C4-2B (cell line): ENCODE measurements at regions not wholly inside any gene's neighbourhood (a gene's known extent, or its start where the extent isn't known, plus 50 kb on each side); places are given as distances from the start of the nearest gene placed in this dataset.
"Not testable (repeated sequence)": the region's sequence is repeated elsewhere in the genome, so short reads cannot be mapped to it uniquely, and the experiment has no call there.

ENCODE experiments used
- H3K27ac ChIP-seq: fragments of 450-650 bp; 2 replicates; pipeline ENCODE4 v1.5.1; 2017
- ZFX ChIP-seq: fragments of 450-650 bp; IDR thresholded peaks from 2 replicates; pipeline ENCODE4 v1.6.1; 2017
- TF ChIP-seq, protein P1 (sequence below): fragments of 450-650 bp; conservative IDR thresholded peaks from 2 replicates; pipeline ENCODE4 v1.5.1; 2017; ENCODE audit warnings: mild to moderate bottlenecking

DNA sequence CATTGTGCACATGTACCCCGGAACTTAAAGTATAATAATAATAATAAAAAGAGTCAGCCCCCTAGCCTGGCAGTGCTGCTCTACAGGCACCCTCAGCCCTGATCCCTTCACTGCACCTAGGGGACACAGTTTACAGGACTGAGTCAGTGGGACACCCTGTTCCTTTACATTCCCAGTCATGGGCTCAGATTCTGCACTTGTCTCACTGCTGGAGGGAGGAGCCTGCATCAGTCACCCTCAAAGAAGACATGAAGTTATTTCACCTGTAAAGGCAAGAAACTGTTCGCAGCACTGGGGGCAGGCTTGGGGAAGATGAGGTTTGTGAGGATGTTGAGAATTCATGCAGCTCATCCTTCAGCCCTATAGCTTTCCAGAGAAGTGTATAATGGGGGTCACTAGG is 50.7 kb upstream of the VPREB1 start:
- TF ChIP-seq, protein P1, sequence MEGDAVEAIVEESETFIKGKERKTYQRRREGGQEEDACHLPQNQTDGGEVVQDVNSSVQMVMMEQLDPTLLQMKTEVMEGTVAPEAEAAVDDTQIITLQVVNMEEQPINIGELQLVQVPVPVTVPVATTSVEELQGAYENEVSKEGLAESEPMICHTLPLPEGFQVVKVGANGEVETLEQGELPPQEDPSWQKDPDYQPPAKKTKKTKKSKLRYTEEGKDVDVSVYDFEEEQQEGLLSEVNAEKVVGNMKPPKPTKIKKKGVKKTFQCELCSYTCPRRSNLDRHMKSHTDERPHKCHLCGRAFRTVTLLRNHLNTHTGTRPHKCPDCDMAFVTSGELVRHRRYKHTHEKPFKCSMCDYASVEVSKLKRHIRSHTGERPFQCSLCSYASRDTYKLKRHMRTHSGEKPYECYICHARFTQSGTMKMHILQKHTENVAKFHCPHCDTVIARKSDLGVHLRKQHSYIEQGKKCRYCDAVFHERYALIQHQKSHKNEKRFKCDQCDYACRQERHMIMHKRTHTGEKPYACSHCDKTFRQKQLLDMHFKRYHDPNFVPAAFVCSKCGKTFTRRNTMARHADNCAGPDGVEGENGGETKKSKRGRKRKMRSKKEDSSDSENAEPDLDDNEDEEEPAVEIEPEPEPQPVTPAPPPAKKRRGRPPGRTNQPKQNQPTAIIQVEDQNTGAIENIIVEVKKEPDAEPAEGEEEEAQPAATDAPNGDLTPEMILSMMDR: no peak
- TF ChIP-seq ZFX: no peak
- no peak overlapping the region for H3K27ac ChIP-seq

DNA sequence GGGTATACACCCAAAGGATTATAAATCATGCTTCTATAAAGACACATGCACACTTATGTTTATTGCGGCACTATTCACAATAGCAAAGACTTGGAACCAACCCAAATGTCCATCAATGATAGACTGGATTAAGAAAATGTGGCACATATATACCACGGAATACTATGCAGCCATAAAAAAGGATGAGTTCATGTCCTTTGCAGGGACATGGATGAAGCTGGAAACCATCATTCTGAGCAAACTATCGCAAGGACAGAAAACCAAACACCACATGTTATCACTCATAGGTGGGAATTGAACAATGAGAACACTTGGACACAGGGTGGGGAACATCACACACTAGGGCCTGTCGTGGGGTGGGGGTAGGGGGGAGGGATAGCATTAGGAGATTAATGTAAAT is 51.1 kb upstream of the VPREB1 start:
- not testable (repeated sequence) for H3K27ac ChIP-seq

DNA sequence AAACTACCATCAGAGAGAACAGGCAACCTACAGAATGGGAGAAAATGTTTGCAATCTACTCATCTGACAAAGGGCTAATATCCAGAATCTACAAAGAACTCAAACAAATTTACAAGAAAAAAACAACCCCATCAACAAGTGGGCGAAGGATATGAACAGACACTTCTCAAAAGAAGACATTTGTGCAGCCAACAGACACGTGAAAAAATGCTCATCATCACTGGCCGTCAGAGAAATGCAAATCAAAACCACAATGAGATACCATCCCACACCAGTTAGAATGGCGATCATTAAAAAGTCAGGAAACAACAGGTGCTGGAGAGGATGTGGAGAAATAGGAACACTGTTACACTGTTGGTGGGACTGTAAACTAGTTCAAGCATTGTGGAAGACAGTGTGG is 51.6 kb upstream of the VPREB1 start:
- H3K27ac ChIP-seq: not testable (repeated sequence)

DNA sequence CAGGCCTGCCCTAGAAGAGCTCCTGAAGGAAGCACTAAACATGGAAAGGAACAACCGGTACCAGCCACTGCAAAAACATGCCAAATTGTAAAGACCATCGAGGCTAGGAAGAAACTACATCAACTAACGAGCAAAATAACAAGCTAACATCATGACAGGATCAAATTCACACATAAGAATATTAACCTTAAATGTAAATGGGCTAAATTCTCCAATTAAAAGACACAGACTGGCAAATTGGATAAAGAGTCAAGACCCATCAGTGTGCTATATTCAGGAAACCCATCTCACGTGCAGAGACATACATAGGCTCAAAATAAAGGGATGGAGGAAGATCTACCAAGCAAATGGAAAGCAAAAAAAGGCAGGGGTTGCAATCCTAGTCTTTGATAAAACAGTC is 54.8 kb upstream of the VPREB1 start:
- H3K27ac ChIP-seq: not testable (repeated sequence)

DNA sequence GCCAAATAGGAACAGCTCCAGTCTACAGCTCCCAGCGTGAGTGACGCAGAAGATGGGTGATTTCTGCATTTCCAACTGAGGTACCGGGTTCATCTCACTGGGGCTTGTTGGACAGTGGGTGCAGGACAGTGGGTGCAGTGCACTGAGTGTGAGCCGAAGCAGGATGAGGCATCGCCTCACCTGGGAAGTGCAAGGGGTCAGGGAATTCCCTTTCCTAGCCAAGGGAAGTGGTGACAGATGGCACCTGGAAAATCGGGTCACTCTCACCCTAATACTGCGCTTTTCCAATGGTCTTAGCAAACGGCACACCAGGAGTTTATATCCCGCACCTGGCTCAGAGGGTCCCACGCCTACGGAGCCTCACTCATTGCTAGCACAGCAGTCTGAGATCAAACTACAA is 56.7 kb upstream of the VPREB1 start:
- H3K27ac ChIP-seq: not testable (repeated sequence)

DNA sequence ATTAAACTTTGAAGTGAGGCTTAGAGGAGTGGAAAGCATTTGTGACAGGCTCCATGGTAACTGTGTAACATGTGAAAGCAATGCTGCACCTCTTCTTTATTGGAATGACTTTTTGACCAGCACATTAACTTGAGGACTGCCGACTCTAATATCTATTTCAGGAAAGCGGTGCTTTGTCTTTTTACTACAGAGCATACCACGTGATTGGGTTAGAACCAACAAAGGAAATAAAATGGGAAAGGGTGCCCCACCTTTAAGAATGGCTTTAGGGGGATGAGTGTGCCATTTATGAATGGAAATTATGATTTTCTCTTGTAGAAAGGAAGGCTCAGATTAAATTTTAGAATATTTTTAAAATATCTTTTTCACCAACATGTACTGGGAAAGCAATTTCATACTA is 57.3 kb upstream of the VPREB1 start:
- H3K27ac ChIP-seq: no peak overlapping the region
- TF ChIP-seq ZFX: no peak
- TF ChIP-seq, protein P1: no peak

DNA sequence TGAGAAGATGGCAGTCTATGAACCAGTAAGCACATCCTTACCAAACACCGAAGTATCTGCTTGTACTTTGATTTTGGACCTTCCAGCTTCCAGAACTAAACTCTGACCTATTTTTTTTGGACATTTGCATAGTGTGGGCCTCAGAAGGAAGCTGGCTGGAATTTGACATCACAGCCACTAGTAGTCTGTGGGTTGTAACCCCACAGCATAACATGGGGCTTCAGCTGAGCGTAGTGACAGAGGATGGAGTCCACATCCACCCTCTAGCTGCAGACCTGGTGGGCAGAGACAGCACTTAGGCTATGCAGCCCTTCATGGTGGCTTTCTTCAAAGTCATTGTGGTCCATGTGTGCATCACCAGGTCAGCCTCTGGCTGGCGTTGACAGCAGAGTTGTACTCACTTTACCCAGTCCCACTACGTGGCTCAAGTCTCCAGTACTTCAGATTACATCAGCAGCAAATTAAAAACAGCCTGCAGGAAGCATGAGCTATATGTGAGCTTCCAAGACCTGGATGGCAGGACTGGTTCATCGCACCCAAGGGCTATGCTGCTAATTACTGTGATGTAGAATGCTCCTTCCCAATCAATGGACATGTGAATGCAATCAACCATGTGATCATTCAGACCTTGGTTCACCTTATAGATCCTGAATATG is 58.6 kb upstream of the VPREB1 start:
- no peak overlapping the region for H3K27ac ChIP-seq
- TF ChIP-seq, protein P1: no peak
- no peak for TF ChIP-seq ZFX

DNA sequence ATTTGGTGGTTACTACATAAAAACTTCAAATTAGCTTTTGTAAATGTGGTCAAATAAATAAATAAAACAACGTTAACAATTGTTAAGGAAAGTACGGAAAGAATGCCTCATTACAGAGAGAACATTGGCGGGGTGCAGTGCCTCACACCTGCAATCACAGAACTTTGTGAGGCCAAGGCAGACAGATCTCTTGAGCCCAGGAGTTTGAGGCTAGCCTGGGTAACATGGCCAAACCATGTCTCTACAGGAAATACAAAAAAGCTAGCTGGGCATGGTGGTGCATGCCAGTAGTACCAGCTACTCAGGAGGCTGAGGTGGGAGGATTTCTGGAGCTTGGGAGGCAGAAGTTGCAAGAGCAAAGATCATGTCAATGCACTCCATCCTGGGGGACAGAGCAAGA is 59.4 kb upstream of the VPREB1 start:
- no peak overlapping the region for H3K27ac ChIP-seq
- no peak for TF ChIP-seq ZFX
- TF ChIP-seq, protein P1: no peak

DNA sequence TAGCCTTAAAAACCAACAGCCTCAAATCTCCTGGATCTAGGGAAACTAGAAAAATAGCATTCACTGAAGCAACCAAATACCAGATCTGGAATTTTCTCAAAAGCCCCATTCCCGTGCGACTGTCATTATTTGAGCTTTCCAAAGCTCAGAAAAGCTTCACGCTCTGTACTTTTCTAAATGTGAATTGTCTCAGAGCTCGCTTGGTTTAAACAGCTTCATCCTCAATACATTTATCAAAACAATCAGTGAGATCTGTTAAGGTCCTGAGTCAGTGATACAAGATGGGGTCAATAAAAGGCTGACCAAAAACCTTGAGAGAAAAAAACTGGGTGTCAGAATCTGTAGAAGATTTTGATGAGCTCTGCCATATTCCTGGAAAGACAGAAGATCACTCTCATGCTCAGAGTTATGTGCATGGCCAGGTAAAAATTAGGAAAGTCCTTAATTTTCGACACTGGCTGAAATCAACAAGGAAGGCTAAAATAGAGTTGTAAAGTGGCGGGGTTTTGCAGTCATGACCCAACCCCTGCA is 60.2 kb upstream of the VPREB1 start:
- no peak overlapping the region for H3K27ac ChIP-seq

More for the DNA sequence above, 60.2 kb upstream of the VPREB1 start:
- no peak for TF ChIP-seq ZFX
- TF ChIP-seq, protein P1: no peak
